WTC11 (cell line): ENCODE measurements at regions not wholly inside any gene's neighbourhood (a gene's known extent, or its start where the extent isn't known, plus 50 kb on each side); places are given as distances from the start of the nearest gene placed in this dataset.

Experiments
- CREB1 ChIP-seq: sonication (generic); formaldehyde crosslinking; IDR thresholded peaks from 2 replicates; pipeline ENCODE4 v1.8.0; 2023; ENCODE audit warnings: mild to moderate bottlenecking, missing genetic modification reagents
- TF ChIP-seq, protein P1 (sequence below): sonication (generic); formaldehyde crosslinking; IDR thresholded peaks from 2 replicates; pipeline ENCODE4 v1.8.0; 2023; ENCODE audit warnings: missing genetic modification reagents
- TF ChIP-seq, protein P2 (sequence below): sonication (generic); formaldehyde crosslinking; IDR thresholded peaks from 2 replicates; pipeline ENCODE4 v1.8.1; 2022; ENCODE audit warnings: mild to moderate bottlenecking, moderate library complexity, missing genetic modification reagents

DNA sequence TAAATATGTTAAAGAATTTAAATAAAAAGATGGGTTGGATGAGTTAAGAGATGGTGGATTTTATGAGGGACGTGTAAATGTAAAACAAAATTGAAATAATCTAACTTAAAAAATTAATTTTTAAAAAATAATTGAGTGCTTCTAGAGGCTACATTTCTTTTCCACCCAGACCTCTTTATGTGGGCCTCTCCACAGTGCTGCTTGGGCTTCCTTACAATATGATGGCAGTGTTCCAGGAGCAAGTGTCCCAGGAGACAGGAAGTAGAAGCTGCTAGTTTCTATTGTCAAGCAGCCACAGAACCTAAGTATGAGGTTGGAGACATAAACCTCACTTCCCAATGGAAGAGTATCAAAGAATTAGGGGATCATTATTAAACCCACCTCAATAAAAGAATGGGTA is 205.7 kb upstream of the CPHXL start:
- TF ChIP-seq, protein P1, sequence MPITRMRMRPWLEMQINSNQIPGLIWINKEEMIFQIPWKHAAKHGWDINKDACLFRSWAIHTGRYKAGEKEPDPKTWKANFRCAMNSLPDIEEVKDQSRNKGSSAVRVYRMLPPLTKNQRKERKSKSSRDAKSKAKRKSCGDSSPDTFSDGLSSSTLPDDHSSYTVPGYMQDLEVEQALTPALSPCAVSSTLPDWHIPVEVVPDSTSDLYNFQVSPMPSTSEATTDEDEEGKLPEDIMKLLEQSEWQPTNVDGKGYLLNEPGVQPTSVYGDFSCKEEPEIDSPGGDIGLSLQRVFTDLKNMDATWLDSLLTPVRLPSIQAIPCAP (CRISPR knock-in tag) = no peak
- no peak for TF ChIP-seq CREB1 (CRISPR knock-in tag)
- TF ChIP-seq, protein P2, sequence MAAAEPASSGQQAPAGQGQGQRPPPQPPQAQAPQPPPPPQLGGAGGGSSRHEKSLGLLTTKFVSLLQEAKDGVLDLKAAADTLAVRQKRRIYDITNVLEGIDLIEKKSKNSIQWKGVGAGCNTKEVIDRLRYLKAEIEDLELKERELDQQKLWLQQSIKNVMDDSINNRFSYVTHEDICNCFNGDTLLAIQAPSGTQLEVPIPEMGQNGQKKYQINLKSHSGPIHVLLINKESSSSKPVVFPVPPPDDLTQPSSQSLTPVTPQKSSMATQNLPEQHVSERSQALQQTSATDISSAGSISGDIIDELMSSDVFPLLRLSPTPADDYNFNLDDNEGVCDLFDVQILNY (CRISPR knock-in tag) = no peak
